Globus pallidus (tissue), 1 donor: ENCODE measurements at regions not wholly inside any gene's neighbourhood (a gene's known extent, or its start where the extent isn't known, plus 50 kb on each side); places are given as distances from the start of the nearest gene placed in this dataset.
"Not testable (repeated sequence)": the region's sequence is repeated elsewhere in the genome, so short reads cannot be mapped to it uniquely, and the experiment has no call there.

Source experiments
- DNase-seq: peaks from one replicate; pipeline ENCODE4 v3.0.0-alpha.2; 2015; ENCODE audit warnings: low spot score

- no peak for DNase-seq
These were observed 306.9 kb downstream of the BCL11A start for GRCh38 chr2:60246583-60246982.

DNA sequence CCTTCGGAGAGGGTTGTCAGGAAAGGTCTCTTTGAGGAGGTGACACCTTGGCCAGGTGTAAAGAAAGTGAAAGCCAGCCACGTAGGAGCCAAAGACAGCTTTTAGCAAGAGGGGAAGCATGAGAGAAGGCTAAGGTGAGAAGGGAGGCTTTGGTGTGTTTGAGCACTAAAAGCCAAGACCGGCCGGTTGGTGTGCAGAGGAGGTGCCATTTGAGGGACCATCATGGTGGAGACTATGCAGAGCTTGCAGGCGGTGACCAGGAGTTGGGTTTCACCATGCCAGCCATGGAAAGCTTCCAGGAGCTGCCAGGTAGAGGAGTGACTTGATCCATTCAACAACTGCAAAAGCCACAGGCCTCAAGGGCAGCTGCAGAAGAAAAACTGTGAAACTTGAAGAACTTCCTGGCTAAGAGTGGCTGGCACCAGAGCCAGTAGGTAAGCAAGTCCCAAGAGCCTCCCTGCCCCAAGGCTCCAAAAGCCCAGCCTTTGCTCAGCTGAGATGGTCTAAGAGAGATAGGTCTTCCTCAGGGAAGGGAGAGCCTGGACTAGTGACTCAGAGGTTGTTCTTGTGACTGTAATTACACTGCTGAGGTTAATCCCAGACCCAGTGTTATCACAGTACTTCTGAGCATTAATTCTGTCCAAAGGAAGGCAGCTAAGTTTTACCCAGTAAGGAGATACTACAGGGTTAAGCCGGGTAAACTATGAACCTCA is 319.0 kb downstream of the BCL11A start:
- no peak for DNase-seq

GRCh38 chr2:60230596-60230995 is 322.9 kb downstream of the BCL11A start:
- DNase-seq, result no peak

- no peak for DNase-seq
These were observed 323.4 kb downstream of the BCL11A start for GRCh38 chr2:60230037-60230436.

- DNase-seq, result no peak
These were observed 326.5 kb downstream of the BCL11A start for GRCh38 chr2:60226943-60227342.

DNA sequence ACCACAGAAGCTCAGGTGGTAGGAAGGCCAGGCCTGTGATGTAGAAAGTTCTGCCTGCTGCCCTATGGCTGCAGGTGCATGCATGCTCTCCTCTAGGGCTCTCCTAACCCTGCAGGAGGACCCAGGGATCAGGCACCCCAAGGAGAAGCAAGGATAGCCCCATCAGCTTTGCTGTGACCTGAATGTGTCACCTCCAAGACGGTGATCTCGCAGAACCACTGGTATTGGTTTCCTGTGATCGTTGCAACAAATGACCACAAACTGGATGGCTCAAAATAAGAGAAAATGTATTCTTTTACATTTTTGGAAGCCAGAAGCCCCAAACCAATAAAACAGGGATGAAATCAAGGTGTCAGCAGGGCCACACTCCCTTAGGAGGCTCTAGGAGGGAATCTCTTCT is 327.3 kb downstream of the BCL11A start:
- DNase-seq, result no peak

DNA sequence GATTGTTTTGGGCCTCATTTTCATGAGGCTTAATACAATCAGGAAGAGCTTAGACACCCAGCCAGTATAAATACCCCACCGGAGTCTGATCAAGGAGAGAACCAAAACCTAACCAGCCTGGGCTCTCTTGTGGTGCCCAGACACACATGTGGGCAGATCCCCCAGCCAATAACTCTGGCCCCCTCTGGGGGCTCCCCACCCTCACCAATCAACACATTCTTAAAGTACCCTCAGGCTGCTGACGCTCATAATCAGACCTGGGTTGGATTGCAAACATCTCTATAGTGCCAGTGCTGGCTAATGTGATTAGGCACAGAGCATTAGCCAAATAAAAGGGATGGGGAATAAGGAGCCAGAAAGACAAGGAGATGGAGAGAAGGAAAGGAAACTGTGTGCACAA is 329.6 kb downstream of the BCL11A start:
- no peak for DNase-seq

DNA sequence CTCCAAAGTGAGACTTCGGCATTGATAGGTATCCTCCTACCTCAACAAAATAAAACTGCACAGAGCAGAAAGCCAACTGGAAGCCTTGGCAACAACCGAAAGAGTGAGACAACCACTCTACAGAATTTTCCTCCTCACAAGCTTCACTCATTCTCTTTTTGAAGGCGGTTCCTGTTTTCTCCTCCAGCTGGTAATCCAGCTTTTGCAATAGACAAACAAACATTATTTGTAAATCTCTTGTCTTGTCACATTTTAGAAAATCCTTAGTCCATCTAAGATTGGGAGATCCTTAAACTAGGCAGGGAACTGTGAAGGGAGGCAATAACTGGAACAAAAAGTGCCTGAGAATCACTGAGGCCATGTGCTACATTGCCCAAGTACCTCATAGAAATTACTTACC is 332.4 kb downstream of the BCL11A start:
- no peak for DNase-seq

DNA sequence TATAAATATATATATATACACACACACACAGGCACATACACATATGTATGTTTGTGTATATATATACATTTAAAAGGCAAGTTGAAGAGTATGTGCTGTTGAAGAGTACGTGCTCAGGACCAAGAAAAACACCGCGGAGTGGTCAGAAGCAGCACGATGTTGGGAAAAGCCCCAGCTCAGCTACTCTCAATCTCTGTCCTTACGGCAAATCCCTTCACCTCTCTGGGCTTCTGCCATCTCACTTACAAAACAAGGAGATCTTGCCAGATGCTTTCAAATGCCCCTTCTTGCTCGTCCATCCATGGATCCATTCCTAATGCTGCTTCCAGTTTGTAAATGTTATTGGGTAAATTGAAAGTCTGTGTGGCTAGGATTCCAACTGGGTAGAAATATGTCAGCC is 333.9 kb downstream of the BCL11A start:
- no peak for DNase-seq

DNA sequence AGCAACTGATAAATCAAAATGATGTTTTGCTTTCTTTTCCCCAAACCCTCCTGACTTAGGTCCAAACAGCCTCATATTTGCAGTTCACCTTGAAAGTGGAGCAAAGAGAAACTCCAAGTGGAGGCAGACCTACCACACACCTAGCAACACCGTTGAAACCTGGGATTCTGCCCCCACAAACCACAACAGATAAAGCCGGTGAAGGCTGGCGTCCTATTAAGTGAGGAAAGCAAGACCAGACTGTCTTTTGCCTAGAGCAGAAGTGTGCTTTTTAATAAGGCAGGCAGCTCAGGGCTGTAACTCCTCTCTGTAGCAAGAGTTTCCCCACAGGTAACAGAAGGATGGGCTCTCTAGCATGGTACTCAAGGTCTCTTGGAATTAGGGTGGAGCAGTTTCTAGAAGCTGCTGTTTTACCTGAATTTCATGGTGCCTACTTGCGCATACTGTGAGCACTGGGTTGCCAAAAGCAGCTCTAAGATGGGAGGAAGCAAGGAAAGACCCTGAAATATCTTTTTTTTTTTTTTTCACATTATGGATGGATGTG is 336.9 kb downstream of the BCL11A start:
- no peak for DNase-seq

GRCh38 chr2:60215386-60215901 is 338.0 kb downstream of the BCL11A start:
- DNase-seq, result no peak

GRCh38 chr2:60214626-60214875 is 338.9 kb downstream of the BCL11A start:
- DNase-seq, result no peak

- no peak for DNase-seq
These were observed 339.4 kb downstream of the BCL11A start for GRCh38 chr2:60213865-60214625.

- no peak for DNase-seq
These were observed 341.1 kb downstream of the BCL11A start for GRCh38 chr2:60212181-60212945.

DNA sequence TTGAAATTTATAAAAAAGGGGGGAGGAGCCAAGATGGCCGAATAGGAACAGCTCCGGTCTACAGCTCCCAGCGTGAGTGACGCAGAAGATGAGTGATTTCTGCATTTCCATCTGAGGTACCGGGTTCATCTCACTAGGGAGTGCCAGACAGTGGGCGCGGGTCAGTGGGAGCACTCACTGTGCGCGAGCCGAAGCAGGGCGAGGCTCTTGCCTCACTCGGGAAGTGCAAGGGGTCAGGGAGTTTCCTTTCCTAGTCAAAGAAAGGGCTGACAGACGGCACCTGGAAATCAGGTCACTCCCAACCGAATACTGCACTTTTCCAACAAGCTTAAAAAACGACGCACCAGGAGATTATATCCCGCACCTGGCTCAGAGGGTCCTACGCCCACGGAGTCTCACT is 364.4 kb downstream of the BCL11A start:
- DNase-seq, result not testable (repeated sequence)

- DNase-seq, result no peak
These were observed 378.2 kb downstream of the BCL11A start for GRCh38 chr2:60175290-60175689.

DNA sequence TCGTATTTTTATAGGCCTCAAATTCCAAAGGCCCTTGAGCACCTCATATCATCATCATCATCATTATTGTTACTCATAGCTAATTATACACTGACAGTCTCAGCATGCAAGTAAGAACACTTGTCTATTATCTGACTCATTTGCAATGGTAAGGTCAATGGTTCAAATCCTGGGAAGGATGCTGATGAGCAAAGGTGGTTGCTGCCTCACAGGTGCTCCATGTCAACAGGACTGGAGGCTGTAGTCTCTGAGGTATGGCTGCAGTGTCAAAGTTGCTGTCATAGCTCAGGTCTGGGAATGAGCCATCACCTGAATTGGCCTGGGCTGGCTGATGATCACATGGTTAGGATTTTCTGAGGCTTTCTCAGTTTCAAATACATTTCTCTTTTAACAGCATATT is 379.3 kb downstream of the BCL11A start:
- no peak for DNase-seq

DNA sequence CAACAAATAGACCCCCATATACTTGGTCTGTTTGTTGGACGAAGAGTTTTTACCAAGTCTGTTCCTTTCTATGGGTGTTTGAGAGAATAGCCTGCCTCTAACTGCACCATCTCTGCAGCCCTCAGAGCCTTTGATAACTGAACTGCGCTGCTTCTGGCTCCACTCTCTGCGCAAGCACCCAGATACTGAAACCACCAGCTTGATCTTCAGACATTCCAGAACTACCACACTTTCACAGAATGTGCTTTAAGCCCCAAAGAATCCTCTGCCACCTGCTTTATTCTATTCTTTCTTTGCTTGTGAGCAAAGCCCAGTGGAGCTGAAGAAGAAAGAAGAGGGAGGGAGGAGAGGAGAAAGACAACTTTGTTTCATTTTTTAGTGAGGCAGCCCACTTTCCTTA is 380.7 kb downstream of the BCL11A start:
- DNase-seq, result no peak

DNA sequence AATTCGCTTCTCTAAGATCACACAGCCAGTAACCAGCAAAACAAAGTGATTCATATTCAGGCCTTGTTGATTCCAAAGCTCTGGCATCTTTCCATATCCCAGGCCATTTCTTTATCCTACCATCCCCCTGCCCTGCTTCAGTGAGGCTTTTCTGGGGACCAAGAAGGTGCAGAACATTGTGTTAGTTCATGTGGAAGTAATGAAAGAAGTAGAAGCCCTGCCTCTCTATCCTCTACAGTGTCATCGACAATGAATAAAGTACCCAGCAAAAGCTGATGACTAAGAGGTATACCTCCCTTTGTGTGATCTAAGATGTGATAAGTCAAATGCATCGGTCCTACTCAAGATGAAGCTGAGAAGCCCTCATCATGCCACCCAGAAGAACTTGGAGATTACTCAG is 383.2 kb downstream of the BCL11A start:
- DNase-seq, result no peak

DNA sequence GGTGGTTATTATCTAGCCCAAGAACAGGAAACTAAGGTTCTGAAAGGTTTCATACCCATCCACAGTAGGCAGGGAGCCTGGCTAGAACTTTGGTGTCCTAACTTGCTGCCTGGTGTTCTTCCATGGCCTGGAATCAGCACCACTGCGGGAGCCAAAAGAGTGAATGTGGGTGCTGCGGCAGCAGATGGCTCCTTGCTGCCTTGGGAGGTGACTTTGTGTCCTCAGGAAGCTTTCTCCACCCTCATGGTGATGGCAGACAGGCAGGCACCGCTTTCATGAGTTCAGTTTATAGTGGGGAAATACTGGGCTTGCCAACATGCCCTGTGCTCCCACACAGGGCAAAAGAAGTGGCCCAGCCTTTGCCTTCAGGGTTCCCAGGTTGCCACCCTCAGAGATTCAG is 385.2 kb downstream of the BCL11A start:
- DNase-seq, result no peak

GRCh38 chr2:60167089-60167488 is 386.4 kb downstream of the BCL11A start:
- no peak for DNase-seq

DNA sequence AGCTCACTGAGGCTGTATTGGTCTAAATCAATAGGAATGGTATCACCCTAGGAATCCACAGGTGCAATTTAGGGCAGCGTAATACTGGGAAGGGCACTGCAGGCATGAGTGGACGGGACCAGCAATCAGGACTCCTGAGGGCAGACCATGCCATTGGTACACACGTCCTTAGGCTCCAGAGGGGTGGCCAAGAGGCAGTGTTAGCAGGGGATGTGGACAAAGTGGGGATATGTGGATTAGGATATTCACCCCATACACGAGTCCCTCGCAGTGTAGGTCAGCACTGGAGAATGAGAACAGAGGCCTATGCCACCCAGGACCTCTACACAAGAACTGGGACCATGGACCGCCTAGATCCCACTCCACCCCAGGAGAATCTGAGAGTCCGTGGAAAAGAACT is 389.8 kb downstream of the BCL11A start:
- DNase-seq, result no peak

DNA sequence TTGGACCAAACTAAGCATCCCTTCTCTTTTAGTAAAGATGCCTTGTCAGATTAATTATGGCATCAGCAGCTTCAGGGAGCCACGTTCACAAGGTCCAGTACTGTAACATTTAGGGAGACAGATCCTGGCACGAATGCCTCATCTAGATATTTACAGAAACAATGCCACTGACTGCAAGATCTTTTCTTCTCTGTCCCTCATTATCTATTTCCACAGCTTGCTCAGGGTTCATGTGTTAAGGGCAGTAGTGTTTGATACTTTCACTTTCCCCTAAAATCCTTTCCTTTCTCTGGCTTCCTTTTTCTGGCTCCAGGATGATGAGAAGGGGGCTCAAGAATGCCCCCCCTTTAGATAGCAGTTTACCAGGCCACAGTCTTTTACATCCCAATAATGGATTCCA is 393.9 kb downstream of the BCL11A start:
- DNase-seq, result no peak
